ENCODE measurements at regions not wholly inside any gene's neighbourhood (a gene's known extent, or its start where the extent isn't known, plus 50 kb on each side); places are given as distances from the start of the nearest gene placed in this dataset.
"Not testable (repeated sequence)": the region's sequence is repeated elsewhere in the genome, so short reads cannot be mapped to it uniquely, and the experiment has no call there.

GRCh38 chrY:19535697-19536096 lies 208.8 kb downstream of the KDM5D start:
- not testable (repeated sequence) for DNase-seq

- no peak for DNase-seq
Measured at GRCh38 chrY:19521976-19522375, 222.6 kb downstream of the KDM5D start.

GRCh38 chrY:19503092-19503449 lies 241.5 kb downstream of the KDM5D start:
- no peak for DNase-seq

GRCh38 chrY:19502169-19503091 lies 242.1 kb downstream of the KDM5D start:
- peak; percentile 56 for DNase-seq

- no peak for DNase-seq
Measured at GRCh38 chrY:19498556-19498955, 246.0 kb downstream of the KDM5D start.

GRCh38 chrY:19487494-19487893 lies 257.0 kb downstream of the KDM5D start:
- DNase-seq = no peak

GRCh38 chrY:19484997-19485396 lies 259.5 kb downstream of the KDM5D start:
- DNase-seq = no peak

GRCh38 chrY:19479141-19479540 lies 265.4 kb downstream of the KDM5D start:
- DNase-seq = no peak

- DNase-seq = no peak
Measured at GRCh38 chrY:19477959-19478358, 266.6 kb downstream of the KDM5D start.

- DNase-seq = no peak
Measured at GRCh38 chrY:19465809-19466208, 278.7 kb downstream of the KDM5D start.

- DNase-seq = no peak
Measured at GRCh38 chrY:19456855-19457448, 287.6 kb downstream of the KDM5D start.

GRCh38 chrY:19433059-19433458 lies 311.5 kb downstream of the KDM5D start:
- no peak for DNase-seq

- no peak for DNase-seq
Measured at GRCh38 chrY:19427736-19428518, 316.6 kb downstream of the KDM5D start.

- DNase-seq = not testable (repeated sequence)
Measured at GRCh38 chrY:19427191-19427590, 317.3 kb downstream of the KDM5D start.

GRCh38 chrY:19410980-19411766 lies 333.4 kb downstream of the KDM5D start:
- no peak for DNase-seq

GRCh38 chrY:19406246-19406645 lies 338.3 kb downstream of the KDM5D start:
- no peak for DNase-seq

- DNase-seq = no peak
Measured at GRCh38 chrY:19405598-19405997, 338.9 kb downstream of the KDM5D start.

GRCh38 chrY:19392876-19393275 lies 351.6 kb downstream of the KDM5D start:
- no peak for DNase-seq

GRCh38 chrY:19391922-19392321 lies 352.6 kb downstream of the KDM5D start:
- DNase-seq = no peak

- no peak for DNase-seq
Measured at GRCh38 chrY:19365321-19365720, 379.2 kb downstream of the KDM5D start.

GRCh38 chrY:19357249-19357648 lies 387.3 kb downstream of the KDM5D start:
- no peak for DNase-seq

- DNase-seq = no peak
Measured at GRCh38 chrY:19356735-19357134, 387.8 kb downstream of the KDM5D start.

GRCh38 chrY:19354857-19355173 lies 389.7 kb downstream of the KDM5D start:
- no peak for DNase-seq
